Ovary (tissue), 3 donors: ENCODE measurements at regions not wholly inside any gene's neighbourhood (a gene's known extent, or its start where the extent isn't known, plus 50 kb on each side); places are given as distances from the start of the nearest gene placed in this dataset.

Source experiments
- CTCF ChIP-seq, 3 donors: fragments of 450-650 bp in 2 of 3; fragments of 200-600 bp in 1 of 3; IDR thresholded peaks; one replicate each; pipeline versions ENCODE4 v1.5.1 to v1.8.0; 2016 to 2022; ENCODE audit warnings: antibody characterized with exemption in 3 of 3, mild to moderate bottlenecking in 1 of 3
- EP300 ChIP-seq: sonication (generic); formaldehyde crosslinking; IDR thresholded peaks from one replicate; pipeline ENCODE4 v1.6.1; 2017; ENCODE audit warnings: antibody characterized with exemption
- donor health status: DM: no; HTN: no; CAD: no.

- TF ChIP-seq CTCF (IDR thresholded peaks at IDR 0.05) (no peak), EP300 (no peak)
These were observed 444.4 kb upstream of the CHRM2 start for GRCh38 chr7:136424058-136424457.
